ENCODE measurements at regions not wholly inside any gene's neighbourhood (a gene's known extent, or its start where the extent isn't known, plus 50 kb on each side); places are given as distances from the start of the nearest gene placed in this dataset.

DNA sequence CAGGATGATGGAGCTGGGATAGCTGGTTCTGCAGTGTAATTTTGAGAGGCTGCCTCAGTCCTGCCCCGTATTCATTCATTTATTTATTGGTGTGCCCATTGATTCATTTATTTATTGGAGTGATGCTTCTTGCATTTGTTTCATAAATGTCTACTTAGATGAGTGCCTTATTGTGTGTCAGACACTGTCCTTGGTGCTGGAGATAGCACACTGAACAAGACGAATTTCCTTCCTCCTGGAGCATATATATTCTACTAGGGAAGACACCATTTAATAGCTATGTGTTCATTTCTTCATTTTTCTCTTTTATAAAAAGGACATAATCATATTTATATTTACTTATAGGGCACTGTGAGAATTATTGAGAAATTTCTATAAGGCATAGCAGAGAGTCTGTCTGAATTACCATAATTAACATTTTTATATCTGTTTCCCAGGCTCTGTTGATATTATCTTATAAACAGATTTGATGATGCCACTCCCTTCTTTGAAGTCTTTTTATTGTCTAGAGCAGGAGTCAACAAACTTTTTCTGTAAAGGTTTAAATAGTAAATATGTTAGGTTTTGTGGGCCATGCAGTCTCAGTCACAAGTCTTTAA is 433.9 kb upstream of the ZNF608 start:
- Histone ChIP-seq H3K36me3 (no peaks in the 10 kb centered on the region), H3K4me1 (no peaks in the 10 kb centered on the region), H3K4me3 (no peak overlapping the region), H3K9me3 (no peaks in the 10 kb centered on the region), H3K27me3 (no peaks in the 10 kb centered on the region), H3K27ac (no peak overlapping the region)
- 69% methylated on average over 2 of the region's 2 CpGs for WGBS
- DNase-seq (ENCODE audit: low spot score in 2 of 2), result no peak
- no peak for TF ChIP-seq POLR2AphosphoS5 (IDR thresholded peaks at IDR 0.05)
- TF ChIP-seq, protein P1, sequence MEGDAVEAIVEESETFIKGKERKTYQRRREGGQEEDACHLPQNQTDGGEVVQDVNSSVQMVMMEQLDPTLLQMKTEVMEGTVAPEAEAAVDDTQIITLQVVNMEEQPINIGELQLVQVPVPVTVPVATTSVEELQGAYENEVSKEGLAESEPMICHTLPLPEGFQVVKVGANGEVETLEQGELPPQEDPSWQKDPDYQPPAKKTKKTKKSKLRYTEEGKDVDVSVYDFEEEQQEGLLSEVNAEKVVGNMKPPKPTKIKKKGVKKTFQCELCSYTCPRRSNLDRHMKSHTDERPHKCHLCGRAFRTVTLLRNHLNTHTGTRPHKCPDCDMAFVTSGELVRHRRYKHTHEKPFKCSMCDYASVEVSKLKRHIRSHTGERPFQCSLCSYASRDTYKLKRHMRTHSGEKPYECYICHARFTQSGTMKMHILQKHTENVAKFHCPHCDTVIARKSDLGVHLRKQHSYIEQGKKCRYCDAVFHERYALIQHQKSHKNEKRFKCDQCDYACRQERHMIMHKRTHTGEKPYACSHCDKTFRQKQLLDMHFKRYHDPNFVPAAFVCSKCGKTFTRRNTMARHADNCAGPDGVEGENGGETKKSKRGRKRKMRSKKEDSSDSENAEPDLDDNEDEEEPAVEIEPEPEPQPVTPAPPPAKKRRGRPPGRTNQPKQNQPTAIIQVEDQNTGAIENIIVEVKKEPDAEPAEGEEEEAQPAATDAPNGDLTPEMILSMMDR (IDR thresholded peaks at IDR 0.05), result no peak

DNA sequence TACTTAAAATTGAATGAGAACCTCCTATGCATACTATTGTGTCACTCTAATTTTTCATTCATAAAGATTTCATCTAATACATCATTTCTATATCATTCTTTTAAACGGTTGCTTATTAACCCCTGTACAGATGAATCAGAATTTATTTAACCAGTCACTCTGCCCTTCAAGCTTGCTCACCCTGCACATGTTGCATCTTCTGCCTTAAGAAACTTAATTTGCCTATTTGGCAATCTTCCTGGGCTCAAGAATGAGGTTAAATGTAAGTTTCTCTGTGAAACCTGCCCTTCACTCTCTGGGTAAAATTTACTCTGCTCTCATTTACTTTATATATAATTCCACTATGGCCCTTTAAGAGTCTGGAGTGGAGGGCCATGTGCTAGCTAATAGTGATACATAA is 434.7 kb upstream of the ZNF608 start:
- Histone ChIP-seq H3K36me3 (no peaks in the 10 kb centered on the region), H3K27me3 (no peaks in the 10 kb centered on the region), H3K9me3 (no peaks in the 10 kb centered on the region), H3K4me1 (no peaks in the 10 kb centered on the region), H3K4me3 (no peak overlapping the region), H3K27ac (no peak overlapping the region)
- DNase-seq (ENCODE audit: low spot score in 2 of 2), result no peak
- TF ChIP-seq POLR2AphosphoS5 (IDR thresholded peaks at IDR 0.05) (no peak), POLR2A (IDR thresholded peaks at IDR 0.05) (no peak), EP300 (IDR thresholded peaks at IDR 0.05) (no peak)
- TF ChIP-seq, protein P1 (IDR thresholded peaks at IDR 0.05), result no peak
- WGBS, result 45% methylated on average over 1 of the region's 1 CpG

DNA sequence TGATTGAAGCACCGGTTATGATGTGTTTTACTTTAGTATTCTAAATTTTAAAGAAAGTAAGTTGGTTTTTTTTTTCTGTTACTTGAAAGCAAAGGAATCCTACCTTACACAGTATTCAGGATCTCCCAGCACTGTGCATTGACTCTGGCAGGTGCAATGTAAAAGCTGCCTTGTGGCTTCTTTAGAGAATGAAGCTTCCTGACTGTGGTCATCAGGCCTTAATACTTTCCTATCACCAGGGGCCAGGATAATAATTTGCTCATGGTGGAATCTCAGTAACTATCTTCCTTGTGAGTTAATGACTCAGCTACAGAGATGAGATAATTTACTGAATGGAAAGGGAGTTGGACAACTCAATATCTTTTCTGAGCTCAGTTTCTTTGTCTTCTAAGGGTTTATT is 435.5 kb upstream of the ZNF608 start:
- no peak for DNase-seq (ENCODE audit: low spot score in 2 of 2)
- H3K4me3 ChIP-seq, result no peak overlapping the region
- no peaks in the 10 kb centered on the region for H3K27me3 ChIP-seq
- H3K4me1 ChIP-seq, result no peaks in the 10 kb centered on the region
- no peaks in the 10 kb centered on the region for H3K9me3 ChIP-seq
- H3K27ac ChIP-seq, result no peak overlapping the region
- TF ChIP-seq EP300 (IDR thresholded peaks at IDR 0.05) (no peak), POLR2A (IDR thresholded peaks at IDR 0.05) (no peak), POLR2AphosphoS5 (IDR thresholded peaks at IDR 0.05) (no peak)
- TF ChIP-seq, protein P1 (IDR thresholded peaks at IDR 0.05), result no peak
- WGBS, result 90% methylated on average over 1 of the region's 1 CpG
- no peaks in the 10 kb centered on the region for H3K36me3 ChIP-seq

DNA sequence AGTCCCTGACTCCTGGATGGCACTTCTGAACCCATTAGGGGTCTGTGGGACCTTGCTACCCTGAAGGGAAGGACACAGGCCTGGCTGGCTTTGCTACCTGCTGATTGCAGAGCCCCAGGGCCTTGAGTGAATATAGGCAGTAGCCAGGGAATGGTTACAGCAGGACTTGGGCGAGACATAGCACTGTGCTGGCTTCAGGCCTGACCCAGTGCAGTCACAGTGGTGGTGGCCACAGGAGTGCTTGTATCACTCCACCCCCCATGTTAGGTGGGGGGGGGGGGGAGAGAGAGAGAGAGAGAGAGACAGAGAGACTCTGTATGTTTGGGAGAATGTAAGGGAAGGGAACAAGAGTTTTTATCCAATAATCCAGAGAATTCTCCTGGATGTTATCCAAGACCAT is 439.3 kb upstream of the ZNF608 start:
- no peaks in the 10 kb centered on the region for H3K9me3 ChIP-seq
- no peak overlapping the region for H3K4me3 ChIP-seq
- 88% methylated on average over 1 of the region's 1 CpG for WGBS
- no peak overlapping the region for H3K27ac ChIP-seq
- DNase-seq (ENCODE audit: low spot score in 2 of 2), result no peak
- TF ChIP-seq, protein P1 (IDR thresholded peaks at IDR 0.05), result no peak
- TF ChIP-seq POLR2A (IDR thresholded peaks at IDR 0.05) (no peak), EP300 (IDR thresholded peaks at IDR 0.05) (no peak), POLR2AphosphoS5 (IDR thresholded peaks at IDR 0.05) (no peak)
- no peaks in the 10 kb centered on the region for H3K4me1 ChIP-seq
- H3K36me3 ChIP-seq, result no peaks in the 10 kb centered on the region
- no peaks in the 10 kb centered on the region for H3K27me3 ChIP-seq

DNA sequence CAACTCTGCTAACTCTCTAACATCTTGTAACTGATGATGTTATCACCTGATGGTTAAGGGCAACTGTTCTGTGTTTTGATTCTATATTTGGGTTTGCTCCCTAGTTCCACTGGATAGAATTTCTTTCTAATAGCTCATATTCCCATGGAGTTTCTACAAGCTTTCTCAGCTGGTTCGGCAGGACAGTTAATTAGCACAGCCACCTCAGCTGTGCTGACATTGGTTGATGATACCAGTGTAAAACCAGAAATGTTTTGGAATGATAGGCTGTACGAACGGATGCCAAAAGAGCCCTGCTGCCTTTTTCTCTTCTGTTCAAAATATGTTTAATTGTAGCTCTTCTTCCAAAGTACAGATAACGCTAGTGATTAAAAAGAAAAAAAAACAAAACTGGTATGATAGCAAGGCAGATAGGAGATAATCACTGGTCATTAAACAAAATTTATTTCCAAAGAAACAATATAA is 440.5 kb upstream of the ZNF608 start:
- no peaks in the 10 kb centered on the region for H3K9me3 ChIP-seq
- no peaks in the 10 kb centered on the region for H3K27me3 ChIP-seq
- H3K27ac ChIP-seq, result no peak overlapping the region
- H3K36me3 ChIP-seq, result no peaks in the 10 kb centered on the region
- no peak for DNase-seq (ENCODE audit: low spot score in 2 of 2)
- H3K4me3 ChIP-seq, result no peak overlapping the region
- TF ChIP-seq, protein P1 (IDR thresholded peaks at IDR 0.05), result no peak
- H3K4me1 ChIP-seq, result no peaks in the 10 kb centered on the region
- 74% methylated on average over 4 of the region's 4 CpGs for WGBS

Measured in suprapubic skin (tissue), 4 donors.